Uterus (tissue), 2 donors: ENCODE measurements at regions not wholly inside any gene's neighbourhood (a gene's known extent, or its start where the extent isn't known, plus 50 kb on each side); places are given as distances from the start of the nearest gene placed in this dataset.

Source experiments
- POLR2A ChIP-seq, 2 donors: fragments of 450-650 bp; IDR thresholded peaks; one replicate each; pipeline ENCODE4 v1.6.1; 2016; ENCODE audit warnings: antibody characterized with exemption in 2 of 2, mild to moderate bottlenecking in 1 of 2, moderate library complexity in 1 of 2
- TF ChIP-seq, protein P1 (sequence below), 4 experiments: fragments of 200-600 bp in 2 of 4; fragments of 450-650 bp in 2 of 4; sonication (generic) in 2 of 4; IDR thresholded peaks; one replicate each; pipeline ENCODE4 v1.5.1; 2016 to 2019; ENCODE audit warnings: antibody characterized with exemption in 4 of 4, mild to moderate bottlenecking in 2 of 4, moderate library complexity in 1 of 4

DNA sequence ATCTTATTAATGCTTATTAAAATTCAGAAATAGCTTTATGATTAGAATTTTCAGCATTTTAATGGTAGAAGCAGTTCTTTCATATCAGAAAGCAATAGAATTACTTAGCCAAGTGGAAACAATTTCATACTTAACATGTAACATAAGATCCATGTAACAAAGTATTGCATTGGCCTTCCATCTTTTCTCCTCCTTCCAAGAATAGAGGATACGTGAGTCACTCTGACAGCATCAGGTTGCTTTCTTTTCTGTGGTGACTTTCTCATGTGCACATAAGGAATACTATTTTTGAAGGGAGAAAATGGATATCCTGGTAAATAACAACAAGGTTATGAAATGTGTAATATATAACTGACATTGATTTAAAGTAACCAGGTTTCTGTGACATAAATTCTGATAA lies 272.2 kb downstream of the ANXA1 start:
- TF ChIP-seq, protein P1, sequence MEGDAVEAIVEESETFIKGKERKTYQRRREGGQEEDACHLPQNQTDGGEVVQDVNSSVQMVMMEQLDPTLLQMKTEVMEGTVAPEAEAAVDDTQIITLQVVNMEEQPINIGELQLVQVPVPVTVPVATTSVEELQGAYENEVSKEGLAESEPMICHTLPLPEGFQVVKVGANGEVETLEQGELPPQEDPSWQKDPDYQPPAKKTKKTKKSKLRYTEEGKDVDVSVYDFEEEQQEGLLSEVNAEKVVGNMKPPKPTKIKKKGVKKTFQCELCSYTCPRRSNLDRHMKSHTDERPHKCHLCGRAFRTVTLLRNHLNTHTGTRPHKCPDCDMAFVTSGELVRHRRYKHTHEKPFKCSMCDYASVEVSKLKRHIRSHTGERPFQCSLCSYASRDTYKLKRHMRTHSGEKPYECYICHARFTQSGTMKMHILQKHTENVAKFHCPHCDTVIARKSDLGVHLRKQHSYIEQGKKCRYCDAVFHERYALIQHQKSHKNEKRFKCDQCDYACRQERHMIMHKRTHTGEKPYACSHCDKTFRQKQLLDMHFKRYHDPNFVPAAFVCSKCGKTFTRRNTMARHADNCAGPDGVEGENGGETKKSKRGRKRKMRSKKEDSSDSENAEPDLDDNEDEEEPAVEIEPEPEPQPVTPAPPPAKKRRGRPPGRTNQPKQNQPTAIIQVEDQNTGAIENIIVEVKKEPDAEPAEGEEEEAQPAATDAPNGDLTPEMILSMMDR (IDR thresholded peaks at IDR 0.05): no peak
- TF ChIP-seq POLR2A (IDR thresholded peaks at IDR 0.05): no peak
